HepG2 (cell line): ENCODE measurements at regions not wholly inside any gene's neighbourhood (a gene's known extent, or its start where the extent isn't known, plus 50 kb on each side); places are given as distances from the start of the nearest gene placed in this dataset.

ENCODE experiments used
- ATAC-seq: fragments of 200-7000 bp; cut with Tn5 transposase; 3 replicates; pipeline ENCODE4 v1.9.1; 2020; ENCODE audit warnings: mild to moderate bottlenecking, moderate library complexity
- BruUV-seq: library from RNA; stranded (reverse); fragments of 400-500 nt; replicated peaks from 2 replicates; lab custom pipeline; 2021; lab: Mats Ljungman, UMichigan
- CTCF ChIA-PET: fragments of 300-600 bp; formaldehyde crosslinking; extraction: SDS; loops from one replicate; lab custom pipeline; 2021; ENCODE audit warnings: low total read pairs, inconsistent platforms, low intra/inter-chr PET ratio; lab: Yijun Ruan, JAX
- POLR2A ChIA-PET: fragments of 350-600 bp; sonication (Branson Sonifier 250); formaldehyde crosslinking; loops from one replicate; lab custom pipeline; 2020; ENCODE audit warnings: antibody characterized with exemption, inconsistent platforms; lab: Yijun Ruan, JAX
- DNase-seq: peaks from one replicate; pipeline ENCODE4 v3.0.0-alpha.2; 2015; ENCODE audit warnings: low spot score
- FAIRE-seq: peaks from 3 replicates; lab custom pipeline; 2011; peaks lifted over from hg19 to GRCh38; lab: Jason Lieb, UNC
- H2AFZ ChIP-seq: one replicate; pipeline ENCODE4 v1.6.1; 2011; ENCODE audit warnings: low read length, inconsistent platforms
- H3K27ac ChIP-seq: fragments of 300-600 bp; 3 replicates; pipeline ENCODE4 v1.8.0; 2011; ENCODE audit warnings: mixed run types, mild to moderate bottlenecking, mixed read lengths, low read length, inconsistent platforms; ENCODE audit not compliant: insufficient read depth; ENCODE audit errors: extremely low read length
- H3K27me3 ChIP-seq, 2 experiments: fragments of 200-600 bp in 1 of 2; 2 replicates in 1 of 2; 3 replicates in 1 of 2; pipeline versions ENCODE4 v1.6.0 to v1.8.0; 2011; ENCODE audit warnings: low read length in 2 of 2, mild to moderate bottlenecking in 2 of 2, moderate library complexity in 2 of 2, inconsistent platforms in 1 of 2; ENCODE audit not compliant: insufficient read depth in 2 of 2, control insufficient read depth in 1 of 2
- H3K36me3 ChIP-seq, 2 experiments: fragments of 200-600 bp in 1 of 2; replicated peaks in 1 of 2; 2 replicates in 1 of 2; 3 replicates in 1 of 2; pipeline versions ENCODE4 v1.5.1 to v1.8.0; 2011; ENCODE audit warnings: low read length in 2 of 2, inconsistent platforms in 1 of 2; ENCODE audit not compliant: insufficient read depth in 2 of 2, control insufficient read depth in 1 of 2
- H3K4me1 ChIP-seq: 2 replicates; pipeline ENCODE4 v1.5.1; 2012; ENCODE audit warnings: low read length, inconsistent platforms; ENCODE audit not compliant: insufficient read depth
- H3K4me2 ChIP-seq: 2 replicates; pipeline ENCODE4 v1.6.0; 2011; ENCODE audit warnings: low read depth, low read length, inconsistent platforms
- H3K4me3 ChIP-seq, 3 experiments: fragments of 200-600 bp in 1 of 3; sonication (generic), shearing (Covaris generic) in 1 of 3; replicated peaks in 1 of 3; 2 replicates each; pipeline ENCODE4 v1.5.1; 2011 to 2016; ENCODE audit warnings: low read length in 3 of 3, inconsistent platforms in 2 of 3, low read depth in 2 of 3, mild to moderate bottlenecking in 2 of 3, control low read depth in 1 of 3, mixed read lengths in 1 of 3; ENCODE audit not compliant: insufficient read depth in 1 of 3
- H3K79me2 ChIP-seq: one replicate; pipeline ENCODE4 v1.6.1; 2011; ENCODE audit warnings: low read length, inconsistent platforms; ENCODE audit not compliant: insufficient read depth
- H3K9ac ChIP-seq: 2 replicates; pipeline ENCODE4 v1.6.0; 2011; ENCODE audit warnings: mild to moderate bottlenecking, low read depth, low read length, inconsistent platforms; ENCODE audit not compliant: insufficient read depth
- H3K9me3 ChIP-seq: 2 replicates; pipeline ENCODE4 v1.5.1; 2012; ENCODE audit warnings: mild to moderate bottlenecking, low read length
- H4K20me1 ChIP-seq: 2 replicates; pipeline ENCODE4 v1.6.0; 2011; ENCODE audit warnings: inconsistent platforms, mild to moderate bottlenecking, low read length, moderate library complexity; ENCODE audit not compliant: insufficient read depth
- ARHGAP35 ChIP-seq: sonication (generic); formaldehyde crosslinking; IDR thresholded peaks from 2 replicates; pipeline ENCODE4 v1.9.0; 2022; ENCODE audit warnings: mild to moderate bottlenecking, inconsistent platforms, moderate library complexity, missing genetic modification reagents, borderline replicate concordance
- FOXA3 ChIP-seq: IDR thresholded peaks from 2 replicates; pipeline ENCODE4 v1.6.1; 2016; ENCODE audit warnings: missing genetic modification reagents, missing compliant biosample characterization
- GABPB1 ChIP-seq: IDR thresholded peaks from 2 replicates; pipeline ENCODE4 v1.6.1; 2016; ENCODE audit warnings: mild to moderate bottlenecking, missing genetic modification reagents, moderate library complexity, missing compliant biosample characterization
- JUNB ChIP-seq: sonication (generic); formaldehyde crosslinking; IDR thresholded peaks from 2 replicates; pipeline ENCODE4 v1.8.0; 2022; ENCODE audit warnings: missing genetic modification reagents, mild to moderate bottlenecking, borderline replicate concordance
- NPAS2 ChIP-seq: sonication (generic); formaldehyde crosslinking; IDR thresholded peaks from 2 replicates; pipeline ENCODE4 v1.8.0; 2022; ENCODE audit warnings: mild to moderate bottlenecking, missing genetic modification reagents, borderline replicate concordance
- REL ChIP-seq: sonication (generic); formaldehyde crosslinking; conservative IDR thresholded peaks from 2 replicates; pipeline ENCODE4 v1.8.0; 2022; ENCODE audit warnings: mild to moderate bottlenecking, missing genetic modification reagents, moderate library complexity
- TBX2 ChIP-seq: sonication (generic); formaldehyde crosslinking; IDR thresholded peaks from 2 replicates; pipeline ENCODE4 v1.5.0; 2020; ENCODE audit warnings: missing genetic modification reagents, mild to moderate bottlenecking, borderline replicate concordance
- ZBTB7B ChIP-seq: sonication (generic); formaldehyde crosslinking; IDR thresholded peaks from 2 replicates; pipeline ENCODE4 v1.4.0; 2020; ENCODE audit warnings: missing genetic modification reagents
- ZC3H4 ChIP-seq: sonication (generic); formaldehyde crosslinking; IDR thresholded peaks from 2 replicates; pipeline ENCODE4 v1.4.0; 2020; ENCODE audit warnings: missing genetic modification reagents, borderline replicate concordance
- ZNF17 ChIP-seq: sonication (generic); formaldehyde crosslinking; IDR thresholded peaks from 2 replicates; pipeline ENCODE4 v1.5.0; 2020; ENCODE audit warnings: mild to moderate bottlenecking, missing genetic modification reagents
- ZNF367 ChIP-seq: sonication (generic); formaldehyde crosslinking; IDR thresholded peaks from 2 replicates; pipeline ENCODE4 v1.4.0; 2020; ENCODE audit warnings: missing genetic modification reagents, borderline replicate concordance
- ZNF569 ChIP-seq: sonication (generic); formaldehyde crosslinking; IDR thresholded peaks from 2 replicates; pipeline ENCODE4 v1.5.0; 2020; ENCODE audit warnings: mild to moderate bottlenecking, missing genetic modification reagents, moderate library complexity, borderline replicate concordance
- ZNF577 ChIP-seq: sonication (generic); formaldehyde crosslinking; IDR thresholded peaks from 2 replicates; pipeline ENCODE4 v1.4.0; 2020; ENCODE audit warnings: mild to moderate bottlenecking, low read depth, missing genetic modification reagents, borderline replicate concordance
- ZSCAN31 ChIP-seq: sonication (generic); formaldehyde crosslinking; IDR thresholded peaks from 2 replicates; pipeline ENCODE4 v1.5.0; 2020; ENCODE audit warnings: low read depth, mild to moderate bottlenecking, missing genetic modification reagents
- WGBS: methylation state at CpG from one replicate; pipeline ENCODE4 v1.1.6; 2017; ENCODE audit warnings: low lambda C conversion rate; 5-methylcytosine and 5-hydroxymethylcytosine counted together
- in situ Hi-C: cut with HindIII; loops from 2 replicates; pipeline ENCODE4 v1.10.0; 2017; ENCODE audit warnings: low pct_unique_long_range_greater_than_20kb; ENCODE audit not compliant: extremely low pct_ligation_motif_present
- intact Hi-C: fragments of 100-400 bp; cut with micrococcal nuclease; formaldehyde crosslinking; loops from one replicate; pipeline ENCODE4 v1.10.0; 2022; ENCODE audit not compliant: unreplicated experiment
- TF ChIP-seq, protein P1 (sequence below): sonication (generic); formaldehyde crosslinking; conservative IDR thresholded peaks from 2 replicates; pipeline ENCODE4 v1.8.0; 2022; ENCODE audit warnings: missing genetic modification reagents

DNA sequence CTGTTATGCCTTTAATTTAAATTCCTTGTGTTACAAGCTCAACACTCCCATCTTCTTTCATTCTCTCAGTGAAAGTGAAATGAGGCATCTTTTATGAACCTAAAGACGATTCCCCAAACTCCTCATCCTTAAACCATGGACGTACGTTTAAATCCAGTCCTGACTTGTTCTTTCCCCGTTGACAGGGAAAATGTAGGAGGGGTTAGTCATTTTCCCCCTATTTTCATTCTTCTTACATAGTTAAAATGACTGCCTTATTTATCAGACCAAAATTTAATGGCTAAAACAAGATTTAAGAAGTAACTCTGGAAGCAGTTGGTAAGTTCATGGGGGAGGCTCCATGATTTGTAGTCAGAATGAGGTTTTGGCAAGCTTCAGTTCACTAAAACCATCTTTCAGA is 134.9 kb downstream of the KCNA5 start:
- Histone ChIP-seq H3K9ac (no peak overlapping the region), H4K20me1 (no peaks in the 10 kb centered on the region), H3K27ac (no peak overlapping the region), H3K36me3 (no peaks in the 10 kb centered on the region), H3K4me3 (no peak overlapping the region), H3K27me3 (peaks cover 0 to 1% of the 10 kb centered on the region in 2 experiments; a peak in 1 of 5 replicates), H3K4me2 (no peak overlapping the region), H3K9me3 (no peaks in the 10 kb centered on the region), H2AFZ (no peak overlapping the region), H3K79me2 (no peaks in the 10 kb centered on the region), H3K4me1 (no peaks in the 10 kb centered on the region)
- no TSS peak for BruUV-seq
- POLR2A ChIA-PET = no interaction called here
- 17% methylated on average over 4 of the region's 4 CpGs for WGBS
- FAIRE-seq = no peak
- intact Hi-C loops = no loop called here
- no peak for ATAC-seq
- in situ Hi-C loops = no loop called here
- CTCF ChIA-PET = no interaction called here
- DNase-seq = no peak
- TF ChIP-seq TBX2 (no peak), ZNF577 (CRISPR knock-in tag) (no peak), GABPB1 (no peak), ARHGAP35 (no peak), NPAS2 (no peak), ZNF569 (no peak), FOXA3 (CRISPR knock-in tag) (no peak), REL (no peak), ZBTB7B (CRISPR knock-in tag) (no peak), ZSCAN31 (CRISPR knock-in tag) (no peak), ZNF367 (CRISPR knock-in tag) (no peak), JUNB (CRISPR knock-in tag) (no peak), ZNF17 (CRISPR knock-in tag) (no peak), ZC3H4 (no peak)
- TF ChIP-seq, protein P1, sequence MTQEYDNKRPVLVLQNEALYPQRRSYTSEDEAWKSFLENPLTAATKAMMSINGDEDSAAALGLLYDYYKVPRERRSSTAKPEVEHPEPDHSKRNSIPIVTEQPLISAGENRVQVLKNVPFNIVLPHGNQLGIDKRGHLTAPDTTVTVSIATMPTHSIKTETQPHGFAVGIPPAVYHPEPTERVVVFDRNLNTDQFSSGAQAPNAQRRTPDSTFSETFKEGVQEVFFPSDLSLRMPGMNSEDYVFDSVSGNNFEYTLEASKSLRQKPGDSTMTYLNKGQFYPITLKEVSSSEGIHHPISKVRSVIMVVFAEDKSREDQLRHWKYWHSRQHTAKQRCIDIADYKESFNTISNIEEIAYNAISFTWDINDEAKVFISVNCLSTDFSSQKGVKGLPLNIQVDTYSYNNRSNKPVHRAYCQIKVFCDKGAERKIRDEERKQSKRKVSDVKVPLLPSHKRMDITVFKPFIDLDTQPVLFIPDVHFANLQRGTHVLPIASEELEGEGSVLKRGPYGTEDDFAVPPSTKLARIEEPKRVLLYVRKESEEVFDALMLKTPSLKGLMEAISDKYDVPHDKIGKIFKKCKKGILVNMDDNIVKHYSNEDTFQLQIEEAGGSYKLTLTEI (CRISPR knock-in tag) = no peak
